Prostate gland (tissue), 1 donor: ENCODE measurements at regions not wholly inside any gene's neighbourhood (a gene's known extent, or its start where the extent isn't known, plus 50 kb on each side); places are given as distances from the start of the nearest gene placed in this dataset.

Source experiments
- POLR2A ChIP-seq: fragments of 450-650 bp; IDR thresholded peaks from one replicate; pipeline ENCODE4 v1.6.1; 2016; ENCODE audit warnings: antibody characterized with exemption, mild to moderate bottlenecking
- POLR2AphosphoS5 ChIP-seq: sonication (generic); formaldehyde crosslinking; IDR thresholded peaks from one replicate; pipeline ENCODE4 v1.6.1; 2017; ENCODE audit warnings: antibody characterized with exemption

- no peak for TF ChIP-seq POLR2A
- TF ChIP-seq POLR2AphosphoS5, result no peak
Observed at GRCh38 chr5:100188778-100189177, 346.4 kb upstream of the FAM174A start.
